ENCODE measurements at regions not wholly inside any gene's neighbourhood (a gene's known extent, or its start where the extent isn't known, plus 50 kb on each side); places are given as distances from the start of the nearest gene placed in this dataset.

DNA sequence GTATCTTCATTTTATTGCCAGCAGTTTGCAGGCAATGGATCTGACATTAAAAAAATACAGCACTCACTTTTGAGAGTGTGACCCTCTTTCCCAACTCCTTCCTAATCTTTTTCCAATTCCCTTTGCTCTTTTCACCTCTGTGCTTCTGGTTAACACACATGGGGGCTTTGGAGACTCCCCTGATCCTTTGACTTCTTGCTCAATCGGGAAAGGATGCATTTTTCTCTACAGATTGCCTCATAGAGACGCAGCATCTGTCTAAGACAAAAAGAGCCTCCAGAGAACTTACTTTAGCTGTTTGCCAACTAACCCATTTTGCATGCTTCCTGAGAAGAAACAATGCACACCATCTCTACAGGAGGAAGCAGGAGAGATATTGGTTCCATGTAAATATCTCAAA, 378.3 kb downstream of the PBX1 start:
- no peak for FAIRE-seq
- TF ChIP-seq POLR2AphosphoS5 (IDR thresholded peaks at IDR 0.05; ENCODE audit: low read depth, low read length): no peak
- TF ChIP-seq POU2F2 (IDR thresholded peaks at IDR 0.05; ENCODE audit: low read depth, low read length): no peak
- no peak for TF ChIP-seq TAF1 (IDR thresholded peaks at IDR 0.05; ENCODE audit: low read depth, low read length)
- no peak for DNase-seq (ENCODE audit: insufficient read length, low spot score)

DNA sequence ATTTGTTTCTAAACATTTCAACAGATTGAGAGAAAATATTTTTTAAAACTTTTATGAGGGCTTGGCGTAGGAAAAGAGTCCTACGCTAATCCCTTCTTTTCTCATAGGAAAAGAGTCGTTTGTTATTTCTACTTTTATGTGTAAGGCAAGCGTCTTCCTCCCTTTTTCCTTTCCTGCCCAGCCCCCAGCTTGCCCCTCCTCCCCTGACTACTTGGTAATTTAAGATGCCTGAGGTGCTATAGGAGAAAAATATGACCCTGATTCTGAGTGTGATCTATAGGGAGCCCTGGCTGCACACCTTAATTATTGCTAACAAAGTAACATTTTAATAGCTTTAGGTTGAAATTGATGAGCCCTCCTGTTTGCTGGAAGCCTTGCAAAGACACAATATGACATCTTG, 373.6 kb downstream of the PBX1 start:
- FAIRE-seq (no peak), DNase-seq (ENCODE audit: insufficient read length, low spot score) (no peak)
- TF ChIP-seq SPI1 (IDR thresholded peaks at IDR 0.05; ENCODE audit: low read depth, low read length) (no peak), POLR2A (IDR thresholded peaks at IDR 0.05; ENCODE audit: low read depth, low read length) (no peak), POLR2AphosphoS5 (IDR thresholded peaks at IDR 0.05; ENCODE audit: low read depth, low read length) (no peak), PAX5 (IDR thresholded peaks at IDR 0.05; ENCODE audit: insufficient read depth, low read length, severe bottlenecking) (no peak), POU2F2 (IDR thresholded peaks at IDR 0.05; ENCODE audit: low read depth, low read length) (no peak), TAF1 (IDR thresholded peaks at IDR 0.05; ENCODE audit: low read depth, low read length) (no peak)

DNA sequence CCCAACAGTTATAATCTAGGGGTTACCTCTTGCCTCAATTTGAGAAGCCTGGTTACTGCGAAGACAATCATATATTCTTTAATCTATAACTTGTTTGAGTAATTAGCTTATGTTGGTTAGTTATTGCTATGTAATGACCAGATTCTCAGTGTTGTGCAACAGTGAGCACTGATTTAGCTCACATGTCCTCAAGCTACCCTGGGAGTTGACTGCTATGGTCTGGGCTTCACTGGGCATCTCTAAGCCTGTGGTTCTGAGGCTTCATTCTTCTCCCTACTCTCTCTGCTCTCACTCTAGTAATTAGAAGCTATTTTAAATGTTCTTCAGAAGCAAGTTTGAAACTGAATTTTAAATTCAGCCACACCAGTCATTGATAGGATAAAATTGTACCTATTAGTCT, 371.8 kb downstream of the PBX1 start:
- no peak for TF ChIP-seq POLR2AphosphoS5 (IDR thresholded peaks at IDR 0.05; ENCODE audit: low read depth, low read length)
- no peak for TF ChIP-seq TAF1 (IDR thresholded peaks at IDR 0.05; ENCODE audit: low read depth, low read length)
- TF ChIP-seq POU2F2 (IDR thresholded peaks at IDR 0.05; ENCODE audit: low read depth, low read length): no peak
- no peak for TF ChIP-seq SPI1 (IDR thresholded peaks at IDR 0.05; ENCODE audit: low read depth, low read length)
- TF ChIP-seq POLR2A (IDR thresholded peaks at IDR 0.05; ENCODE audit: low read depth, low read length): no peak
- no peak for TF ChIP-seq PAX5 (IDR thresholded peaks at IDR 0.05; ENCODE audit: insufficient read depth, low read length, severe bottlenecking)
- DNase-seq (ENCODE audit: insufficient read length, low spot score) (no peak), FAIRE-seq (no peak)

DNA sequence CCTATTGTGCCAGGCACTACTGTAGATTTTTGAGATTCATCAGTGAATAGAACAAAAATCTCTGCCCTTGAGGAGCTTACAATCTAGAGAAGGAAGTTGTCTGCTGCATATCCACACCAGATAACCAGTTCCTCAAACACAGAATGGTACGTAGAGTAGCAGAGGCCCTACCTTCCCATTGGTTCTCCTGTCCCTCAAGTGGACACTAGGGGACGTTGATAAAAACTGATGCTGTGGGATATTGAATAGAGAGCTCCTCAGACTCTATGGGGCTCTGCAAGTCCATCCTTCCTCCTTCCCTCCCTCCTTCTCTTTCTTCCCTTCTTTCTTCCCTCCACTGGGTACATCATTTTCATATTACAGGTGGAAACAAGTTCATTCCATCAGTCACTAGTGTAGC, 371.3 kb downstream of the PBX1 start:
- FAIRE-seq: no peak

DNA sequence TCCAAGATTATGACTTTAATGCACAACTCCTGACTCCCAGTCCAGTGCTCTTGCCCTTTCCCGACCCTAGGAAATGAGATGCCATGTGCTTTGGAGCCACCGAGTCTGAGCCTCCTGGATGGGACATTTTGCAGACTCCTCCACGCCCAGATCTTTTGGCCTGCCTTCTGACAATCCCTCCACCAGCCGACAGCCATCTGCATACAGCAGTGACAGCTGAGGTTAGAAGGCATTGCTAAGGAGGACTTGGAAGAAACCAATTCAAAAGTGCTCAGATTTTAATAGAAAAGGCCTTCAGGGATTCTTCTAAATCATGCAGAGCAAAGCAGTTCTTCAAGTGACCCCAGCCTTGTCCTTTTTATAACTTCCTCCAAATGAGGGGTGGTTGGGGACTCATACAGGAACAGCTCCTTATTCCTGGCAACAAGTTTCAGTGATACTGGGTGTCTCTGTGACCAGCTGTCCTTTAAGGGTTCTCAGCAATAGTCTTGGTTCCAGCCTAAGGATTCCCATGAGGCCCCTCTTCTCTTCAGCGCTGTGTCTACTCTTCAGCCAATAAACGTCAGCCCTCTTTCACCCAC, 369.3 kb downstream of the PBX1 start:
- no peak for FAIRE-seq
- TF ChIP-seq PAX5 (IDR thresholded peaks at IDR 0.05; ENCODE audit: insufficient read depth, low read length, severe bottlenecking) (no peak), SPI1 (IDR thresholded peaks at IDR 0.05; ENCODE audit: low read depth, low read length) (no peak), POU2F2 (IDR thresholded peaks at IDR 0.05; ENCODE audit: low read depth, low read length) (no peak)
- DNase-seq (ENCODE audit: insufficient read length, low spot score): no peak

More for the DNA sequence above, 371.3 kb downstream of the PBX1 start:
- no peak for DNase-seq (ENCODE audit: insufficient read length, low spot score)
- TF ChIP-seq SPI1 (IDR thresholded peaks at IDR 0.05; ENCODE audit: low read depth, low read length): no peak
- TF ChIP-seq POLR2AphosphoS5 (IDR thresholded peaks at IDR 0.05; ENCODE audit: low read depth, low read length): no peak
- TF ChIP-seq PAX5 (IDR thresholded peaks at IDR 0.05; ENCODE audit: insufficient read depth, low read length, severe bottlenecking): no peak
- TF ChIP-seq TAF1 (IDR thresholded peaks at IDR 0.05; ENCODE audit: low read depth, low read length): no peak
- TF ChIP-seq POLR2A (IDR thresholded peaks at IDR 0.05; ENCODE audit: low read depth, low read length): no peak
- TF ChIP-seq POU2F2 (IDR thresholded peaks at IDR 0.05; ENCODE audit: low read depth, low read length): no peak

DNA sequence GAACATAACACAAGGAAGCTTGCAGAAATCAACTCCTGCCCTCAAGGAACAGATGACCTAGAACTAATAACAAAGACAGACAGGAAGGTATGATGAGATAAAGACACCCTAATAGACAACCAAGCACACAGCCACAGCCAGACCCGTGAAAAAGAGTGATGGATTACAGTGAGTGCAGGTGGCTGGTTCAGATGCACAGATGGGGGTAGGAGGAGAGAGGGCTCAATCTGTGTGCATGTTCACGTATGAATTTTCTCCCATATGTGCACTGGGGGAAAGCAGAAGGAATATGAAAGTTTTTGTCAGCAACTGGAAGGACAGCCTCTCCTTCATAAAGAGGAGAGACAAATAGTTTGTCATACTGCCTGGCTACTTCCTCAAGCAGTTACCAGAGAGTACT, 367.1 kb downstream of the PBX1 start:
- no peak for FAIRE-seq
- DNase-seq (ENCODE audit: insufficient read length, low spot score): no peak
- TF ChIP-seq PAX5 (IDR thresholded peaks at IDR 0.05; ENCODE audit: insufficient read depth, low read length, severe bottlenecking) (no peak), POU2F2 (IDR thresholded peaks at IDR 0.05; ENCODE audit: low read depth, low read length) (no peak), POLR2A (IDR thresholded peaks at IDR 0.05; ENCODE audit: low read depth, low read length) (no peak), TAF1 (IDR thresholded peaks at IDR 0.05; ENCODE audit: low read depth, low read length) (no peak), POLR2AphosphoS5 (IDR thresholded peaks at IDR 0.05; ENCODE audit: low read depth, low read length) (no peak), SPI1 (IDR thresholded peaks at IDR 0.05; ENCODE audit: low read depth, low read length) (no peak)

DNA sequence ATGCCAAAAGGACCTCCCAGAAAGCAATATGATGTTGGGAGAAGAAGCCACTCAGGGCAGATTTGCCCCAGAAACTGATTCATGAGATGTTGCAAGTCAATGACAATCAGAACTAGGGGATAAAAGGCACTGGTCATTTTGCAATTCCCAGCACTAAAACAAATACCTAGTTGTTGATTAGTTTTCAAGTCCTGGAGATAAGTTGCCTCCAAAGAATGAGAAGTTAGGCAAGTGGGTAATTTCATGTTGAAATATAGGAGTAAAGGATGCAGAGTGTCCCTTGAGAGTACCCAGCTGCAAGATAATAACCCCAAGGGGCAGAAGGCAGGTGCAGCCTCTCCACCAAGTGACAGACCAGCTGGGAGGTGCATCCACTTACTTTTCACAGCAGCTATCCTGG, 363.6 kb downstream of the PBX1 start:
- TF ChIP-seq POLR2A (IDR thresholded peaks at IDR 0.05; ENCODE audit: low read depth, low read length): no peak
- DNase-seq (ENCODE audit: insufficient read length, low spot score): no peak
- FAIRE-seq: no peak

DNA sequence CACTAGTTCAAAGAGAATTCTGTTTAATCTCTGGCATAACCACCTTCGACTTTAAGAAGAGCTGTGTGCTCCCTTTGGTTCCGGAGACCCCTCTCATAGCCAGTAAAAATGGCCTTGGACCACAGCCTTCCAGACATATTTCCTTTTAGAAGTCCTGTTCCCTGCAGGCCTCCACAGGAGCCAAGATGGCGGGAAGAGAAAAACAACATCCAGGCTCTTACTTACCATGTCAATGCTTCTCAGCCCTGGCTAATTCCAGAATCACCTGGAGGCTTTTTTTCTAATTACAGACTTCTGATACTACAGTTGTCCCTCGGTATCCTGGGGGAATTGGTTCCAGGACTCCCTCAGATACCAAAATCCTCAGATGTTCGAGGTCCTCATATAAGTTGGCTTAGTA, 362.5 kb downstream of the PBX1 start:
- TF ChIP-seq POU2F2 (IDR thresholded peaks at IDR 0.05; ENCODE audit: low read depth, low read length): no peak
- TF ChIP-seq PAX5 (IDR thresholded peaks at IDR 0.05; ENCODE audit: insufficient read depth, low read length, severe bottlenecking): no peak
- TF ChIP-seq SPI1 (IDR thresholded peaks at IDR 0.05; ENCODE audit: low read depth, low read length): no peak
- no peak for TF ChIP-seq POLR2AphosphoS5 (IDR thresholded peaks at IDR 0.05; ENCODE audit: low read depth, low read length)
- no peak for TF ChIP-seq POLR2A (IDR thresholded peaks at IDR 0.05; ENCODE audit: low read depth, low read length)
- no peak for TF ChIP-seq TAF1 (IDR thresholded peaks at IDR 0.05; ENCODE audit: low read depth, low read length)
- FAIRE-seq: no peak
- no peak for DNase-seq (ENCODE audit: insufficient read length, low spot score)

DNA sequence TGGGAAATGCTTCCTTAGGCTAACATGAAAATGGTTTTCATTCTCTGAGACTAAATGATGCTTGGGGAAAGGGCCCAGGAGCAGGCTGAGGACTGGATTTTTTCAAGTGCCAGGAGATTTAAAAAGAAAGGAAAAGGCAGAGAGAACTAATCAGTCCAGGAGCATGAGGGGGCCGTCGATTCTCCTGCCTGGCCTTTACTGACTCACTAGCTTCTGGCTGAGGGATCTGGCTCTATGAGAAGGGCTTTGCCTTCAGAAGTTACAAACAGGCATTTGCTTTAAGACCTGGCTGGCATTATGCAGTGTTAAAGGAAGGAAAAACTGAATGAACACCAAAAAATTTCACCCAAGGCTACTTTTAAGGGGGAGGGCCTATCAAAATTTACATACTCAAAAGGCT, 359.2 kb downstream of the PBX1 start:
- DNase-seq (ENCODE audit: insufficient read length, low spot score): no peak
- no peak for TF ChIP-seq TAF1 (IDR thresholded peaks at IDR 0.05; ENCODE audit: low read depth, low read length)
- TF ChIP-seq POLR2A (IDR thresholded peaks at IDR 0.05; ENCODE audit: low read depth, low read length): no peak
- TF ChIP-seq SPI1 (IDR thresholded peaks at IDR 0.05; ENCODE audit: low read depth, low read length): no peak
- TF ChIP-seq POU2F2 (IDR thresholded peaks at IDR 0.05; ENCODE audit: low read depth, low read length): no peak
- no peak for TF ChIP-seq PAX5 (IDR thresholded peaks at IDR 0.05; ENCODE audit: insufficient read depth, low read length, severe bottlenecking)
- no peak for TF ChIP-seq POLR2AphosphoS5 (IDR thresholded peaks at IDR 0.05; ENCODE audit: low read depth, low read length)
- no peak for FAIRE-seq

DNA sequence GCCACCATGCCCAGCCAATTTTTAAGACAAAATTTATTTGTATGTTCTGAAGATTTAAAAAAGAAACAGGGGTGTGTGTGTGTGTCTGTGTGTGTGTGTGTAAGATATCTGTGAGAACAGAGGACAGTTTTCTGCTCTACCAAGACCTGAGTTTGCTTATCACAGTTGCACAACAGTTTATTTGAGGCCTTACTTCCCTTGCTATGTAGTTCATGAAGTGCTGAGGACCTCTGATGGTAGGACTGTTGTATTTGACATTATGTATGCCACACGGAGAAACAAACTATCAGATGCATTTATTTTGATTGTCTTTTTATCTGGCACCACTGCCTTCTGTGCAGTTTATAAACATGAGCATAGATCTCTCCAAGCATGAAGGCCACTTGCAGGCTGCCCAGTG, 355.2 kb downstream of the PBX1 start:
- TF ChIP-seq PAX5 (IDR thresholded peaks at IDR 0.05; ENCODE audit: insufficient read depth, low read length, severe bottlenecking): no peak
- TF ChIP-seq TAF1 (IDR thresholded peaks at IDR 0.05; ENCODE audit: low read depth, low read length): no peak
- TF ChIP-seq POLR2A (IDR thresholded peaks at IDR 0.05; ENCODE audit: low read depth, low read length): no peak
- TF ChIP-seq POU2F2 (IDR thresholded peaks at IDR 0.05; ENCODE audit: low read depth, low read length): no peak
- no peak for TF ChIP-seq SPI1 (IDR thresholded peaks at IDR 0.05; ENCODE audit: low read depth, low read length)
- no peak for TF ChIP-seq POLR2AphosphoS5 (IDR thresholded peaks at IDR 0.05; ENCODE audit: low read depth, low read length)
- FAIRE-seq: no peak
- no peak for DNase-seq (ENCODE audit: insufficient read length, low spot score)
